GM19023 (cell line): ENCODE measurements at regions not wholly inside any gene's neighbourhood (a gene's known extent, or its start where the extent isn't known, plus 50 kb on each side); places are given as distances from the start of the nearest gene placed in this dataset.
"Not testable (repeated sequence)": the region's sequence is repeated elsewhere in the genome, so short reads cannot be mapped to it uniquely, and the experiment has no call there.

Experiments
- ATAC-seq: cut with Tn5 transposase; IDR thresholded peaks from one replicate; pipeline ENCODE4 v1.9.1; 2021; ENCODE audit warnings: mild to moderate bottlenecking, moderate library complexity; ENCODE audit not compliant: unreplicated experiment

- no peak for ATAC-seq
Measured at GRCh38 chr6:81371930-81372329, 380.6 kb downstream of the TENT5A start.

GRCh38 chr6:81366972-81367371 lies 385.5 kb downstream of the TENT5A start:
- no peak for ATAC-seq

- ATAC-seq, result no peak
Measured at GRCh38 chr6:81362246-81362645, 390.2 kb downstream of the TENT5A start.

- no peak for ATAC-seq
Measured at GRCh38 chr6:81353262-81353661, 399.2 kb downstream of the TENT5A start.

GRCh38 chr6:81344026-81344425 lies 408.5 kb downstream of the TENT5A start:
- not testable (repeated sequence) for ATAC-seq

- no peak for ATAC-seq
Measured at GRCh38 chr6:81340946-81341345, 411.5 kb downstream of the TENT5A start.

- ATAC-seq, result no peak
Measured at GRCh38 chr6:81331526-81331925, 421.0 kb downstream of the TENT5A start.

GRCh38 chr6:81328700-81329099 lies 423.8 kb downstream of the TENT5A start:
- ATAC-seq, result no peak

- no peak for ATAC-seq
Measured at GRCh38 chr6:81326881-81327561, 425.5 kb downstream of the TENT5A start.

GRCh38 chr6:81309811-81310210 lies 442.7 kb downstream of the TENT5A start:
- ATAC-seq, result no peak

GRCh38 chr6:81308577-81309279 lies 443.8 kb downstream of the TENT5A start:
- no peak for ATAC-seq

GRCh38 chr6:81307651-81308214 lies 444.7 kb downstream of the TENT5A start:
- no peak for ATAC-seq

GRCh38 chr6:81304466-81304865 lies 448.0 kb downstream of the TENT5A start:
- no peak for ATAC-seq

GRCh38 chr6:81300961-81301360 lies 451.5 kb downstream of the TENT5A start:
- ATAC-seq, result no peak

- no peak for ATAC-seq
Measured at GRCh38 chr6:81298751-81299150, 453.7 kb downstream of the TENT5A start.

- no peak for ATAC-seq
Measured at GRCh38 chr6:81295310-81295709, 457.2 kb downstream of the TENT5A start.

GRCh38 chr6:81293896-81294295 lies 458.6 kb downstream of the TENT5A start:
- ATAC-seq, result no peak

- ATAC-seq, result no peak
Measured at GRCh38 chr6:81289229-81289628, 463.3 kb downstream of the TENT5A start.

GRCh38 chr6:81265106-81265505 lies 487.4 kb downstream of the TENT5A start:
- no peak for ATAC-seq

- no peak for ATAC-seq
Measured at GRCh38 chr6:81263531-81264168, 488.8 kb downstream of the TENT5A start.

- no peak for ATAC-seq
Measured at GRCh38 chr6:81262656-81263055, 489.8 kb downstream of the TENT5A start.

GRCh38 chr6:81256223-81256622 lies 496.3 kb downstream of the TENT5A start:
- not testable (repeated sequence) for ATAC-seq
